ENCODE measurements at regions not wholly inside any gene's neighbourhood (a gene's known extent, or its start where the extent isn't known, plus 50 kb on each side); places are given as distances from the start of the nearest gene placed in this dataset.

GRCh38 chr2:7907041-7907440 is 774.8 kb upstream of the ID2 start:
- peaks cover 3% of the 10 kb centered on the region for H3K27me3 Mint-ChIP-seq (ENCODE audit: unreplicated experiment)
- peaks cover 7% of the 10 kb centered on the region for H3K9me3 Mint-ChIP-seq (ENCODE audit: unreplicated experiment)
- DNase-seq, result no peak
- H3K36me3 Mint-ChIP-seq (ENCODE audit: unreplicated experiment), result peaks cover 7% of the 10 kb centered on the region
- no peak for TF ChIP-seq CTCF (IDR thresholded peaks at IDR 0.05; ENCODE audit: partially characterized antibody, unreplicated experiment)
- H3K4me1 Mint-ChIP-seq (ENCODE audit: low read depth, unreplicated experiment), result no peaks in the 10 kb centered on the region
- no peak overlapping the region for H3K4me3 Mint-ChIP-seq (ENCODE audit: unreplicated experiment)
- H3K27ac Mint-ChIP-seq (ENCODE audit: unreplicated experiment), result no peak overlapping the region

- H3K4me3 Mint-ChIP-seq (ENCODE audit: unreplicated experiment), result no peak overlapping the region
- no peaks in the 10 kb centered on the region for H3K36me3 Mint-ChIP-seq (ENCODE audit: unreplicated experiment)
- no peaks in the 10 kb centered on the region for H3K4me1 Mint-ChIP-seq (ENCODE audit: low read depth, unreplicated experiment)
- no peak for TF ChIP-seq CTCF (IDR thresholded peaks at IDR 0.05; ENCODE audit: partially characterized antibody, unreplicated experiment)
- H3K9me3 Mint-ChIP-seq (ENCODE audit: unreplicated experiment), result peaks cover 3% of the 10 kb centered on the region
- DNase-seq, result no peak
- H3K27me3 Mint-ChIP-seq (ENCODE audit: unreplicated experiment), result no peaks in the 10 kb centered on the region
- H3K27ac Mint-ChIP-seq (ENCODE audit: unreplicated experiment), result no peak overlapping the region
These were observed 771.1 kb upstream of the ID2 start for GRCh38 chr2:7910752-7911151.

DNA sequence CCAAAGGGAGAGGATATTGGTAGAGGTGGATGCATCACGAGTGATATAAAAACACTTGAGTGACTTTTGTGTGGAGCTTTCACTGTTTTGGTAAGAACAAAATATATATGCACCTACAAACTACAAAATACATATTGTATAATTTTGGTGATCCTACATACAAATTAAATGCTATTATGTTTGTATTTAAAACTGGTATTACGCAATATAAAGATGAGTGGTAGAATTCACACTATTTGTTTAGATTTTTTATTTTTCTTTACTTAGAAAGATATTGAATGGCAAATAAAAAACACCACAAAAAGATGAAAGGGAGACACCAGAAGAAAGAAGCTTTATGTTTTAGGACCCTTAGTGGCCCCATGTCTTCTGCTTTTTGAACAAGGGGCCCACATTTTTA is 770.7 kb upstream of the ID2 start:
- Mint-ChIP-seq H3K4me1 (ENCODE audit: low read depth, unreplicated experiment) (no peaks in the 10 kb centered on the region), H3K9me3 (ENCODE audit: unreplicated experiment) (peaks cover 3% of the 10 kb centered on the region), H3K4me3 (ENCODE audit: unreplicated experiment) (no peak overlapping the region), H3K27me3 (ENCODE audit: unreplicated experiment) (no peaks in the 10 kb centered on the region), H3K36me3 (ENCODE audit: unreplicated experiment) (no peaks in the 10 kb centered on the region), H3K27ac (ENCODE audit: unreplicated experiment) (no peak overlapping the region)
- no peak for TF ChIP-seq CTCF (IDR thresholded peaks at IDR 0.05; ENCODE audit: partially characterized antibody, unreplicated experiment)
- DNase-seq, result no peak

- TF ChIP-seq CTCF (IDR thresholded peaks at IDR 0.05; ENCODE audit: partially characterized antibody, unreplicated experiment), result no peak
- Mint-ChIP-seq H3K36me3 (ENCODE audit: unreplicated experiment) (no peaks in the 10 kb centered on the region), H3K9me3 (ENCODE audit: unreplicated experiment) (peaks cover 2% of the 10 kb centered on the region), H3K4me3 (ENCODE audit: unreplicated experiment) (no peak overlapping the region), H3K4me1 (ENCODE audit: low read depth, unreplicated experiment) (no peaks in the 10 kb centered on the region), H3K27me3 (ENCODE audit: unreplicated experiment) (no peaks in the 10 kb centered on the region), H3K27ac (ENCODE audit: unreplicated experiment) (no peak overlapping the region)
- DNase-seq, result no peak
These were observed 767.9 kb upstream of the ID2 start for GRCh38 chr2:7913974-7914373.

GRCh38 chr2:7915302-7916091 is 766.4 kb upstream of the ID2 start:
- Mint-ChIP-seq H3K27me3 (ENCODE audit: unreplicated experiment) (peaks cover 3% of the 10 kb centered on the region), H3K4me1 (ENCODE audit: low read depth, unreplicated experiment) (no peaks in the 10 kb centered on the region), H3K36me3 (ENCODE audit: unreplicated experiment) (no peaks in the 10 kb centered on the region), H3K27ac (ENCODE audit: unreplicated experiment) (no peak overlapping the region), H3K4me3 (ENCODE audit: unreplicated experiment) (no peak overlapping the region), H3K9me3 (ENCODE audit: unreplicated experiment) (peaks cover 3% of the 10 kb centered on the region)
- no peak for TF ChIP-seq CTCF (IDR thresholded peaks at IDR 0.05; ENCODE audit: partially characterized antibody, unreplicated experiment)
- DNase-seq, result no peak
